A673 (cell line): ENCODE measurements at regions not wholly inside any gene's neighbourhood (a gene's known extent, or its start where the extent isn't known, plus 50 kb on each side); places are given as distances from the start of the nearest gene placed in this dataset.

Experiments used
- CTCF ChIP-seq: fragments of 300-800, 200-600 bp; sonication (generic); conservative IDR thresholded peaks from 2 replicates; pipeline ENCODE4 v1.5.1; 2017; ENCODE audit warnings: low read depth, mild to moderate bottlenecking, antibody characterized with exemption, low read length, moderate library complexity, mixed read lengths
- EZH2 ChIP-seq: fragments of 200-600 bp; sonication (generic); IDR thresholded peaks from 2 replicates; pipeline ENCODE4 v1.6.1; 2017; ENCODE audit warnings: borderline replicate concordance, low read depth, mild to moderate bottlenecking, mixed read lengths, antibody characterized with exemption, low read length; ENCODE audit not compliant: poor library complexity, severe bottlenecking

GRCh38 chr5:12217039-12217438 is 312.8 kb upstream of the CTNND2 start:
- TF ChIP-seq CTCF (no peak), EZH2 (no peak)
